Gastroesophageal sphincter (tissue), 3 donors: ENCODE measurements at regions not wholly inside any gene's neighbourhood (a gene's known extent, or its start where the extent isn't known, plus 50 kb on each side); places are given as distances from the start of the nearest gene placed in this dataset.

Experiments used
- EP300 ChIP-seq: sonication (generic); formaldehyde crosslinking; IDR thresholded peaks from one replicate; pipeline ENCODE4 v1.6.1; 2017; ENCODE audit warnings: antibody characterized with exemption, mild to moderate bottlenecking
- TF ChIP-seq, protein P1 (sequence below), 4 experiments: fragments of 200-600 bp in 2 of 4; fragments of 450-650 bp in 2 of 4; sonication (generic) in 1 of 4; IDR thresholded peaks; one replicate each; pipeline ENCODE4 v1.5.1; 2017 to 2019; ENCODE audit warnings: antibody characterized with exemption in 4 of 4, mild to moderate bottlenecking in 2 of 4, moderate library complexity in 2 of 4

DNA sequence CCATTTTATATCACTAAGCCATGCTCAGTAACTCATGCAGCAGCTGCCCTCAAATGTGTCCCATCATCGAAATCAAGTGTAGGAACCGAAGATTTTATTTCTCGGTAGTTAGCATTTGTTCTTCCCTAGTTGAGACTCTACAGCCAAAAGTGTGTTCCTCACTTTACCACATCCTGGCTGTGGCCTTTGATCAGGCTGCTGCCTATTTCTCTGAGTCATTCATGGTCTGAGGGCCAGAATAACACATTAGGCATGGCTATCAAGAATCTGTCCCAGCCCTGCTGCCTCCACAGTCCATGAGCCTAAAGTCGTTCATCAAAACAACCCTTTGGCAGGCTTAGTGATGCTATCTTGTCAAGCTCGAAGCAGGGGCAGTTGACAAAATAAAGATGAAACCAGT lies 300.1 kb downstream of the TDRD15 start:
- TF ChIP-seq, protein P1, sequence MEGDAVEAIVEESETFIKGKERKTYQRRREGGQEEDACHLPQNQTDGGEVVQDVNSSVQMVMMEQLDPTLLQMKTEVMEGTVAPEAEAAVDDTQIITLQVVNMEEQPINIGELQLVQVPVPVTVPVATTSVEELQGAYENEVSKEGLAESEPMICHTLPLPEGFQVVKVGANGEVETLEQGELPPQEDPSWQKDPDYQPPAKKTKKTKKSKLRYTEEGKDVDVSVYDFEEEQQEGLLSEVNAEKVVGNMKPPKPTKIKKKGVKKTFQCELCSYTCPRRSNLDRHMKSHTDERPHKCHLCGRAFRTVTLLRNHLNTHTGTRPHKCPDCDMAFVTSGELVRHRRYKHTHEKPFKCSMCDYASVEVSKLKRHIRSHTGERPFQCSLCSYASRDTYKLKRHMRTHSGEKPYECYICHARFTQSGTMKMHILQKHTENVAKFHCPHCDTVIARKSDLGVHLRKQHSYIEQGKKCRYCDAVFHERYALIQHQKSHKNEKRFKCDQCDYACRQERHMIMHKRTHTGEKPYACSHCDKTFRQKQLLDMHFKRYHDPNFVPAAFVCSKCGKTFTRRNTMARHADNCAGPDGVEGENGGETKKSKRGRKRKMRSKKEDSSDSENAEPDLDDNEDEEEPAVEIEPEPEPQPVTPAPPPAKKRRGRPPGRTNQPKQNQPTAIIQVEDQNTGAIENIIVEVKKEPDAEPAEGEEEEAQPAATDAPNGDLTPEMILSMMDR (IDR thresholded peaks at IDR 0.05) = no peak
- no peak for TF ChIP-seq EP300
